Fibroblast of lung (primary cell): ENCODE measurements at regions not wholly inside any gene's neighbourhood (a gene's known extent, or its start where the extent isn't known, plus 50 kb on each side); places are given as distances from the start of the nearest gene placed in this dataset.

Experiments used
- DNase-seq, 2 donors: peaks; one replicate each; pipeline versions ENCODE4 v3.0.0 to v3.0.0-alpha.2; 2010; ENCODE audit warnings: low read depth in 2 of 2
- H2AFZ ChIP-seq: 2 replicates; pipeline ENCODE4 v1.5.1; 2012; ENCODE audit warnings: low read length, control low read depth, inconsistent platforms
- H3K27ac ChIP-seq: 2 replicates; pipeline ENCODE4 v1.5.1; 2011; ENCODE audit warnings: low read length, control low read depth; ENCODE audit not compliant: insufficient read depth
- H3K27me3 ChIP-seq: 2 replicates; pipeline ENCODE4 v1.5.1; 2011; ENCODE audit warnings: mild to moderate bottlenecking, low read length; ENCODE audit not compliant: control insufficient read depth, insufficient read depth
- H3K36me3 ChIP-seq: 2 replicates; pipeline ENCODE4 v1.5.1; 2011; ENCODE audit warnings: low read length; ENCODE audit not compliant: control insufficient read depth, insufficient read depth
- H3K4me1 ChIP-seq: 2 replicates; pipeline ENCODE4 v1.5.1; 2011; ENCODE audit warnings: low read length; ENCODE audit not compliant: control insufficient read depth, insufficient read depth; ENCODE audit errors: extremely low read depth
- H3K4me2 ChIP-seq: 2 replicates; pipeline ENCODE4 v1.5.1; 2011; ENCODE audit warnings: low read length, control low read depth; ENCODE audit not compliant: insufficient read depth; ENCODE audit errors: extremely low read depth
- H3K4me3 ChIP-seq, 4 experiments: fragments of 200-600 bp in 1 of 4; sonication (generic) in 1 of 4; replicated peaks in 1 of 4; 2 replicates each; pipeline ENCODE4 v1.5.1; 2011 to 2016; ENCODE audit warnings: low read length in 4 of 4, low read depth in 3 of 4, mild to moderate bottlenecking in 3 of 4, control low read depth in 2 of 4, inconsistent platforms in 1 of 4, mixed read lengths in 1 of 4; ENCODE audit not compliant: insufficient read depth in 1 of 4; ENCODE audit errors: control extremely low read depth in 1 of 4
- H3K79me2 ChIP-seq: 2 replicates; pipeline ENCODE4 v1.5.1; 2012; ENCODE audit warnings: mild to moderate bottlenecking, low read length, inconsistent platforms; ENCODE audit not compliant: control insufficient read depth, insufficient read depth
- H3K9ac ChIP-seq: 2 replicates; pipeline ENCODE4 v1.5.1; 2011; ENCODE audit warnings: mild to moderate bottlenecking, low read length, control low read depth; ENCODE audit not compliant: insufficient read depth
- H3K9me3 ChIP-seq: 2 replicates; pipeline ENCODE4 v1.5.1; 2012; ENCODE audit warnings: low read depth, low read length; ENCODE audit not compliant: control insufficient read depth, insufficient read depth
- H4K20me1 ChIP-seq: 2 replicates; pipeline ENCODE4 v1.5.1; 2011; ENCODE audit warnings: low read length; ENCODE audit not compliant: control insufficient read depth, insufficient read depth; ENCODE audit errors: extremely low read depth
- CTCF ChIP-seq, 2 donors: IDR thresholded peaks in 1 of 2; conservative IDR thresholded peaks in 1 of 2; 1 replicate in 1 of 2; 2 replicates in 1 of 2; pipeline ENCODE4 v1.5.1; 2011 to 2012; ENCODE audit warnings: low read length in 2 of 2, control low read depth in 1 of 2, inconsistent platforms in 1 of 2, low read depth in 1 of 2, mild to moderate bottlenecking in 1 of 2
- EZH2 ChIP-seq: IDR thresholded peaks from 2 replicates; pipeline ENCODE4 v1.5.1; 2012; ENCODE audit warnings: low read length, control low read depth, mild to moderate bottlenecking; ENCODE audit errors: missing control alignments

GRCh38 chr2:12651641-12652040 is 65.1 kb upstream of the TRIB2 start:
- no peak overlapping the region for H3K9ac ChIP-seq
- no peaks in the 10 kb centered on the region for H3K79me2 ChIP-seq
- H3K9me3 ChIP-seq = no peaks in the 10 kb centered on the region
- no peak for DNase-seq
- H3K4me2 ChIP-seq = no peak overlapping the region
- H4K20me1 ChIP-seq = no peaks in the 10 kb centered on the region
- no peak for TF ChIP-seq EZH2
- TF ChIP-seq CTCF (conservative IDR thresholded peaks at IDR 0.05 in 1 of 2, IDR thresholded peaks at IDR 0.05 in 1 of 2; ENCODE audit: low read depth in 1 of 2, low read length in 2 of 2) = no peak
- H3K4me3 ChIP-seq = no peak overlapping the region
- H3K4me1 ChIP-seq = no peaks in the 10 kb centered on the region
- no peaks in the 10 kb centered on the region for H3K36me3 ChIP-seq
- no peak overlapping the region for H3K27ac ChIP-seq
- peaks cover 6% of the 10 kb centered on the region for H3K27me3 ChIP-seq
- no peak overlapping the region for H2AFZ ChIP-seq

- no peaks in the 10 kb centered on the region for H3K79me2 ChIP-seq
- no peaks in the 10 kb centered on the region for H4K20me1 ChIP-seq
- TF ChIP-seq EZH2 (no peak), CTCF (conservative IDR thresholded peaks at IDR 0.05 in 1 of 2, IDR thresholded peaks at IDR 0.05 in 1 of 2; ENCODE audit: low read depth in 1 of 2, low read length in 2 of 2) (no peak)
- no peak overlapping the region for H2AFZ ChIP-seq
- H3K36me3 ChIP-seq = no peaks in the 10 kb centered on the region
- peaks cover 4% of the 10 kb centered on the region for H3K27me3 ChIP-seq
- H3K4me3 ChIP-seq = no peak overlapping the region
- no peak for DNase-seq
- H3K4me1 ChIP-seq = no peaks in the 10 kb centered on the region
- no peak overlapping the region for H3K27ac ChIP-seq
- no peaks in the 10 kb centered on the region for H3K9me3 ChIP-seq
- H3K4me2 ChIP-seq = no peak overlapping the region
- no peak overlapping the region for H3K9ac ChIP-seq
Observed at GRCh38 chr2:12652723-12653122, 64.0 kb upstream of the TRIB2 start.

- DNase-seq = no peak
- H3K4me3 ChIP-seq = no peak overlapping the region
- no peaks in the 10 kb centered on the region for H4K20me1 ChIP-seq
- H2AFZ ChIP-seq = no peak overlapping the region
- no peaks in the 10 kb centered on the region for H3K4me1 ChIP-seq
- no peaks in the 10 kb centered on the region for H3K36me3 ChIP-seq
- no peak overlapping the region for H3K27ac ChIP-seq
- H3K4me2 ChIP-seq = no peak overlapping the region
- H3K79me2 ChIP-seq = no peaks in the 10 kb centered on the region
- H3K27me3 ChIP-seq = no peaks in the 10 kb centered on the region
- TF ChIP-seq EZH2 = no peak
- TF ChIP-seq CTCF (conservative IDR thresholded peaks at IDR 0.05 in 1 of 2, IDR thresholded peaks at IDR 0.05 in 1 of 2; ENCODE audit: low read depth in 1 of 2, low read length in 2 of 2) = no peak
- no peaks in the 10 kb centered on the region for H3K9me3 ChIP-seq
- no peak overlapping the region for H3K9ac ChIP-seq
Observed at GRCh38 chr2:12657560-12657959, 59.2 kb upstream of the TRIB2 start.
